CD1c-positive myeloid dendritic cell (primary cell): ENCODE measurements at regions not wholly inside any gene's neighbourhood (a gene's known extent, or its start where the extent isn't known, plus 50 kb on each side); places are given as distances from the start of the nearest gene placed in this dataset.
A peak's percentile ranks its signal among the peaks of the same experiment; 100 is the strongest.
"Not testable (repeated sequence)": the region's sequence is repeated elsewhere in the genome, so short reads cannot be mapped to it uniquely, and the experiment has no call there.

Source experiments
- DNase-seq: peaks from one replicate; pipeline ENCODE4 v3.0.0-alpha.2; 2016; ENCODE audit errors: extremely low spot score

GRCh38 chrX:109878236-109878635 lies 124.7 kb upstream of the TMEM164 start:
- peak; percentile 31 for DNase-seq

GRCh38 chrX:109879991-109880390 lies 122.9 kb upstream of the TMEM164 start:
- no peak for DNase-seq

- peak; percentile 70 for DNase-seq
Observed at GRCh38 chrX:109880629-109881028, 122.3 kb upstream of the TMEM164 start.

GRCh38 chrX:109886122-109886761 lies 116.7 kb upstream of the TMEM164 start:
- peak; percentile 47 for DNase-seq

GRCh38 chrX:109889289-109890006 lies 113.5 kb upstream of the TMEM164 start:
- peak; percentile 76 for DNase-seq

GRCh38 chrX:109890300-109890699 lies 112.6 kb upstream of the TMEM164 start:
- no peak for DNase-seq

- DNase-seq: peak; percentile 62
Observed at GRCh38 chrX:109890910-109891502, 111.9 kb upstream of the TMEM164 start.

GRCh38 chrX:109896024-109896423 lies 106.9 kb upstream of the TMEM164 start:
- not testable (repeated sequence) for DNase-seq

GRCh38 chrX:109902665-109903064 lies 100.2 kb upstream of the TMEM164 start:
- no peak for DNase-seq

GRCh38 chrX:109911046-109911445 lies 91.9 kb upstream of the TMEM164 start:
- DNase-seq: no peak

GRCh38 chrX:109912993-109913392 lies 89.9 kb upstream of the TMEM164 start:
- DNase-seq: not testable (repeated sequence)

- DNase-seq: no peak
Observed at GRCh38 chrX:109914114-109914849, 88.6 kb upstream of the TMEM164 start.

- no peak for DNase-seq
Observed at GRCh38 chrX:109918753-109919152, 84.2 kb upstream of the TMEM164 start.

- DNase-seq: no peak
Observed at GRCh38 chrX:109920325-109920724, 82.6 kb upstream of the TMEM164 start.

GRCh38 chrX:109920868-109921267 lies 82.0 kb upstream of the TMEM164 start:
- no peak for DNase-seq

- DNase-seq: no peak
Observed at GRCh38 chrX:109922190-109922589, 80.7 kb upstream of the TMEM164 start.

- DNase-seq: not testable (repeated sequence)
Observed at GRCh38 chrX:109925003-109925402, 77.9 kb upstream of the TMEM164 start.

GRCh38 chrX:109925656-109926055 lies 77.3 kb upstream of the TMEM164 start:
- no peak for DNase-seq

GRCh38 chrX:109926118-109926517 lies 76.8 kb upstream of the TMEM164 start:
- DNase-seq: no peak

- no peak for DNase-seq
Observed at GRCh38 chrX:109926743-109927662, 75.9 kb upstream of the TMEM164 start.

GRCh38 chrX:109927663-109928273 lies 75.1 kb upstream of the TMEM164 start:
- DNase-seq: no peak
